GM12878 (cell line): ENCODE measurements at regions not wholly inside any gene's neighbourhood (a gene's known extent, or its start where the extent isn't known, plus 50 kb on each side); places are given as distances from the start of the nearest gene placed in this dataset.
A peak's percentile ranks its signal among the peaks of the same experiment; 100 is the strongest.

ENCODE experiments used
- ATAC-seq: fragments of 200-7000 bp; cut with Tn5 transposase; 3 replicates; pipeline ENCODE4 v1.9.1; 2020; ENCODE audit warnings: mild to moderate bottlenecking, moderate library complexity
- BruUV-seq: library from RNA; stranded (reverse); fragments of 400-500 nt; replicated peaks from 2 replicates; lab custom pipeline; 2021; lab: Mats Ljungman, UMichigan
- CTCF ChIA-PET: fragments of 300-600 bp; sonication (Branson Sonifier 250); formaldehyde crosslinking; extraction: SDS; loops from one replicate; lab custom pipeline; 2021; ENCODE audit warnings: inconsistent platforms; lab: Yijun Ruan, JAX
- POLR2A ChIA-PET: fragments of 350-600 bp; formaldehyde crosslinking; extraction: SDS; loops from one replicate; lab custom pipeline; 2021; ENCODE audit warnings: inconsistent platforms; lab: Charles Lee
- RAD21 ChIA-PET: fragments of 300-600 bp; sonication (Branson Sonifier 250); formaldehyde crosslinking; loops from one replicate; lab custom pipeline; 2023; ENCODE audit warnings: antibody characterized with exemption; ENCODE audit not compliant: unreplicated experiment; lab: Charles Lee
- SMC1A ChIA-PET: fragments of 300-600 bp; sonication (Branson Sonifier 250); formaldehyde crosslinking; loops from one replicate; lab custom pipeline; 2023; ENCODE audit not compliant: unreplicated experiment, uncharacterized antibody; lab: Charles Lee
- DNase-seq: peaks from one replicate; pipeline ENCODE4 v3.0.0-alpha.2; 2011; ENCODE audit warnings: low read depth, low spot score
- FAIRE-seq: peaks from 3 replicates; lab custom pipeline; 2011; peaks lifted over from hg19 to GRCh38; lab: Jason Lieb, UNC
- H2AFZ ChIP-seq: 2 replicates; pipeline ENCODE4 v1.6.0; 2011; ENCODE audit warnings: low read depth, low read length, control low read depth; ENCODE audit not compliant: control insufficient read depth
- H3K27ac ChIP-seq: 2 replicates; pipeline ENCODE4 v1.5.1; 2011; ENCODE audit warnings: control low read depth; ENCODE audit not compliant: control insufficient read depth, insufficient read depth
- H3K27me3 ChIP-seq, 2 experiments: replicated peaks in 1 of 2; 2 replicates each; pipeline versions ENCODE4 v1.6.0 to v1.6.1; 2011; ENCODE audit warnings: low read length in 1 of 2; ENCODE audit not compliant: control insufficient read depth in 2 of 2, insufficient read depth in 2 of 2
- H3K36me3 ChIP-seq, 2 experiments: 2 replicates each; pipeline ENCODE4 v1.5.1; 2011; ENCODE audit warnings: low read length in 1 of 2; ENCODE audit not compliant: control insufficient read depth in 2 of 2, insufficient read depth in 2 of 2
- H3K4me1 ChIP-seq: 2 replicates; pipeline ENCODE4 v1.6.1; 2011; ENCODE audit warnings: mild to moderate bottlenecking, low read length, moderate library complexity, mixed read lengths; ENCODE audit not compliant: control insufficient read depth, insufficient read depth
- H3K4me2 ChIP-seq: 2 replicates; pipeline ENCODE4 v1.6.0; 2011; ENCODE audit warnings: control low read depth; ENCODE audit not compliant: control insufficient read depth, insufficient read depth
- H3K4me3 ChIP-seq: fragments of 200-600 bp; sonication (generic); 2 replicates; pipeline ENCODE4 v1.5.1; 2016
- H3K79me2 ChIP-seq: 2 replicates; pipeline ENCODE4 v1.6.0; 2011; ENCODE audit warnings: low read length; ENCODE audit not compliant: control insufficient read depth, insufficient read depth
- H3K9ac ChIP-seq: 2 replicates; pipeline ENCODE4 v1.8.0; 2011; ENCODE audit warnings: low read length, control low read depth, mixed read lengths; ENCODE audit not compliant: control insufficient read depth, insufficient read depth
- H3K9me3 ChIP-seq: replicated peaks from 3 replicates; pipeline ENCODE4 v1.5.1; 2011; ENCODE audit warnings: mild to moderate bottlenecking, low read length; ENCODE audit not compliant: control insufficient read depth, insufficient read depth
- H4K20me1 ChIP-seq: 2 replicates; pipeline ENCODE4 v1.6.0; 2011; ENCODE audit not compliant: control insufficient read depth, insufficient read depth
- HDGF ChIP-seq: fragments of 450-650 bp; IDR thresholded peaks from 2 replicates; pipeline ENCODE4 v1.6.1; 2016; ENCODE audit warnings: antibody characterized with exemption
- NR2F1 ChIP-seq: fragments of 450-650 bp; conservative IDR thresholded peaks from 2 replicates; pipeline ENCODE4 v1.6.1; 2017; ENCODE audit warnings: mild to moderate bottlenecking
- NRF1 ChIP-seq: conservative IDR thresholded peaks from 2 replicates; pipeline ENCODE4 v1.6.1; 2011; ENCODE audit warnings: mild to moderate bottlenecking, low read depth, low read length, improper control_type of control experiment
- ZNF384 ChIP-seq: IDR thresholded peaks from 2 replicates; pipeline ENCODE4 v1.6.1; 2012; ENCODE audit warnings: low read depth, mild to moderate bottlenecking, low read length, improper control_type of control experiment, borderline replicate concordance
- WGBS: methylation state at CpG from one replicate; pipeline ENCODE4 v1.1.6; 2016; ENCODE audit warnings: low lambda C conversion rate; ENCODE audit not compliant: insufficient replicate concordance, insufficient coverage; ENCODE audit errors: missing lambda C conversion rate; 5-methylcytosine and 5-hydroxymethylcytosine counted together
- in situ Hi-C: fragments of 300-500 bp; cut with MboI; formaldehyde crosslinking; loops from 9 replicates; pipeline ENCODE4 v1.14.3; 2018; ENCODE audit warnings: mixed read lengths
- intact Hi-C: fragments of 100-400 bp; cut with micrococcal nuclease; formaldehyde crosslinking; loops from one replicate; pipeline ENCODE4 v1.14.2; 2022; ENCODE audit not compliant: unreplicated experiment
- TF ChIP-seq, protein P1 (sequence below): IDR thresholded peaks from 2 replicates; pipeline ENCODE4 v1.6.1; 2012; ENCODE audit warnings: mild to moderate bottlenecking, low read depth, low read length

DNA sequence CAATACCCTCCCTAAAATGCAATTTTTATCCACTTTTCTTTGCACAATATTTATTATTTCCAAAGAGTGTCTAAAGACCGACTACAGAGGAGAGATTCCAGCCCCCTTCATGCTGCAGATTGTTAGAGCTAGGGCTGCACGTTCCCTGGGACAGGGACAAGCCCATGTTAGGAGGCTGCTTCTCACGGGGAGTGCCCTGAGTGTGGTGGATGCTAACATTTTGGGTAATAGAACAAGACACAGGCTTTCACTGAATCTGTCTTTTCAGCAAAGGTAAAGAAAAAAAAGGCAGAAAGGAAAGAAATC, 125.4 kb downstream of the RIPK4 start (continued):
- TF ChIP-seq NR2F1 (no peak), HDGF (no peak), NRF1 (no peak), ZNF384 (no peak)

DNA sequence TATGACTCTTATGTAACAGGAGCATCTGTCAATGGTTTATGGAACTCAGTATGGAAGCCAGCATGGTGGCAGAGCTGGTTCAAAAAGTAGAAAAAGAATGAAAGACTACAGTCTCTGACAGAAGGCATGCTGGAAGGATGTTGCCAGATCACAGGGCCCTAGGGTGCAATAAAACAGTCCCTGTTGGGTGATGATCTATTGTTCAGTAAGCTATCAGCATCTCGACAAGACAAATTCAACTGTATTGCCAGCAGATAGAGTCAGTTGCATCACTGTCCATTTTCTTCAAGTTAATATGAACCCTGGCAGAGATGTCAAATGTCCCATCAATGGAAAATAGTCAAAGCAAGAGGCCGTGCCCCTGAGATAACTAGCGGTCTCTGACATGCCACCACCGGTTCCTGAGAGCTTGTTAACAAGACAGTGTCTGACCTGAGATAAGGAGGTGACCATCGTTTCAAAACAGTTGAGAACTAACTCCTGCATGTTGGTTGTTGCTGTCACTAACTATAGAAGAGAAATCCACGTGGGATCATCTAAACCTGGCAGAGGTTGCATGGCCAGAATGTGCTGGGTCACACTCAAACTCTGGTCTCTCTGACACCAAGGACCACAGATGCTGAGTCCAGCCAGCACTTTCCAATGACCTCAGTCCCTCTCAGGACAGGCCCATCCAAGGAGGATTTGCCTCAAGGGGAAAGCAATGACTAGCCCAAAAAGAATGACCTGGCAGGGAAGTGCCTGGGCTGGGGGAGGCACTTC, 125.9 kb downstream of the RIPK4 start:
- ATAC-seq (peak; percentile 34; the same call in 2 of the 3 replicates), FAIRE-seq (no peak)
- no peaks in the 10 kb centered on the region; the same call in 2 of the 3 replicates for H3K9me3 ChIP-seq
- no peaks in the 10 kb centered on the region for H3K36me3 ChIP-seq
- no peaks in the 10 kb centered on the region for H3K79me2 ChIP-seq
- H3K4me2 ChIP-seq, result no peak overlapping the region
- POLR2A ChIA-PET, result interaction anchor here (0.7 to 2.0 kb wide), 3 partner anchors 8 to 127 kb away, joined by 3 to 6 read pairs (median 4); no protein-coding TSS in a partner anchor
- in situ Hi-C loops (no loop called here), intact Hi-C loops (no loop called here)
- no peak overlapping the region for H2AFZ ChIP-seq
- H3K4me3 ChIP-seq, result no peak overlapping the region
- 13% methylated on average over 6 of the region's 6 CpGs for WGBS
- no peaks in the 10 kb centered on the region for H4K20me1 ChIP-seq
- no peaks in the 10 kb centered on the region for H3K4me1 ChIP-seq
- BruUV-seq, result no TSS peak
- SMC1A ChIA-PET, result interaction anchor here (0.6 to 1.5 kb wide), 6 partner anchors 10 to 176 kb away, joined by 3 to 6 read pairs (median 4); no protein-coding TSS in a partner anchor
- peak; percentile 55 for TF ChIP-seq NR2F1
- TF ChIP-seq, protein P1, sequence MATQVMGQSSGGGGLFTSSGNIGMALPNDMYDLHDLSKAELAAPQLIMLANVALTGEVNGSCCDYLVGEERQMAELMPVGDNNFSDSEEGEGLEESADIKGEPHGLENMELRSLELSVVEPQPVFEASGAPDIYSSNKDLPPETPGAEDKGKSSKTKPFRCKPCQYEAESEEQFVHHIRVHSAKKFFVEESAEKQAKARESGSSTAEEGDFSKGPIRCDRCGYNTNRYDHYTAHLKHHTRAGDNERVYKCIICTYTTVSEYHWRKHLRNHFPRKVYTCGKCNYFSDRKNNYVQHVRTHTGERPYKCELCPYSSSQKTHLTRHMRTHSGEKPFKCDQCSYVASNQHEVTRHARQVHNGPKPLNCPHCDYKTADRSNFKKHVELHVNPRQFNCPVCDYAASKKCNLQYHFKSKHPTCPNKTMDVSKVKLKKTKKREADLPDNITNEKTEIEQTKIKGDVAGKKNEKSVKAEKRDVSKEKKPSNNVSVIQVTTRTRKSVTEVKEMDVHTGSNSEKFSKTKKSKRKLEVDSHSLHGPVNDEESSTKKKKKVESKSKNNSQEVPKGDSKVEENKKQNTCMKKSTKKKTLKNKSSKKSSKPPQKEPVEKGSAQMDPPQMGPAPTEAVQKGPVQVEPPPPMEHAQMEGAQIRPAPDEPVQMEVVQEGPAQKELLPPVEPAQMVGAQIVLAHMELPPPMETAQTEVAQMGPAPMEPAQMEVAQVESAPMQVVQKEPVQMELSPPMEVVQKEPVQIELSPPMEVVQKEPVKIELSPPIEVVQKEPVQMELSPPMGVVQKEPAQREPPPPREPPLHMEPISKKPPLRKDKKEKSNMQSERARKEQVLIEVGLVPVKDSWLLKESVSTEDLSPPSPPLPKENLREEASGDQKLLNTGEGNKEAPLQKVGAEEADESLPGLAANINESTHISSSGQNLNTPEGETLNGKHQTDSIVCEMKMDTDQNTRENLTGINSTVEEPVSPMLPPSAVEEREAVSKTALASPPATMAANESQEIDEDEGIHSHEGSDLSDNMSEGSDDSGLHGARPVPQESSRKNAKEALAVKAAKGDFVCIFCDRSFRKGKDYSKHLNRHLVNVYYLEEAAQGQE, result no peak
- TF ChIP-seq, all 136 proteins: peak for 1
- H3K9ac ChIP-seq, result no peak overlapping the region
- DNase-seq, result no peak
- ChIA-PET RAD21 (interaction anchor here (0.7 to 1.4 kb wide), 3 partner anchors 23 to 127 kb away, joined by 3 read pairs; no protein-coding TSS in a partner anchor), CTCF (interaction anchor here (0.5 to 1.1 kb wide), 2 partner anchors 9 to 158 kb away, joined by 3 to 4 read pairs; no protein-coding TSS in a partner anchor)
- H3K27ac ChIP-seq, result no peak overlapping the region
- H3K27me3 ChIP-seq, result no peaks in the 10 kb centered on the region
